Natural killer cell treated with Interleukin-12 subunit alpha and Interleukin-12 subunit beta and Interleukin-15 and Interleukin-18, amount 100 ng/mL, for 72 hours (primary cell): ENCODE measurements at regions not wholly inside any gene's neighbourhood (a gene's known extent, or its start where the extent isn't known, plus 50 kb on each side); places are given as distances from the start of the nearest gene placed in this dataset.
"Not testable (repeated sequence)": the region's sequence is repeated elsewhere in the genome, so short reads cannot be mapped to it uniquely, and the experiment has no call there.

ENCODE experiments used
- ATAC-seq, 2 donors: fragments of 150-1000 bp; cut with Tn5 transposase in 1 of 2; sonication (Bioruptor Pico), chemical (Tn5 transposase) in 1 of 2; 2 replicates each; pipeline ENCODE4 v1.10.0; 2021
- DNase-seq: peaks from one replicate; pipeline ENCODE4 v3.0.0; 2022; ENCODE audit warnings: low spot score
- H3K27ac Mint-ChIP-seq, 2 donors: 1 replicate in 1 of 2; 2 replicates in 1 of 2; pipeline ENCODE4 v1.8.0; 2022; ENCODE audit warnings: mixed read lengths in 2 of 2, mild to moderate bottlenecking in 1 of 2, moderate library complexity in 1 of 2
- H3K27me3 Mint-ChIP-seq, 2 donors: 1 replicate in 1 of 2; 2 replicates in 1 of 2; pipeline ENCODE4 v1.8.0; 2022; ENCODE audit warnings: mixed read lengths in 2 of 2
- H3K36me3 Mint-ChIP-seq: one replicate; pipeline ENCODE4 v1.8.0; 2022; ENCODE audit warnings: mixed read lengths
- H3K4me1 Mint-ChIP-seq, 2 donors: 1 replicate in 1 of 2; 2 replicates in 1 of 2; pipeline ENCODE4 v1.8.0; 2022; ENCODE audit warnings: low read depth in 2 of 2, mixed read lengths in 2 of 2, mild to moderate bottlenecking in 1 of 2
- H3K4me3 Mint-ChIP-seq: one replicate; pipeline ENCODE4 v1.8.0; 2022; ENCODE audit warnings: mixed read lengths
- H3K9me3 Mint-ChIP-seq: 2 replicates; pipeline ENCODE4 v1.8.0; 2022; ENCODE audit warnings: mixed read lengths

DNA sequence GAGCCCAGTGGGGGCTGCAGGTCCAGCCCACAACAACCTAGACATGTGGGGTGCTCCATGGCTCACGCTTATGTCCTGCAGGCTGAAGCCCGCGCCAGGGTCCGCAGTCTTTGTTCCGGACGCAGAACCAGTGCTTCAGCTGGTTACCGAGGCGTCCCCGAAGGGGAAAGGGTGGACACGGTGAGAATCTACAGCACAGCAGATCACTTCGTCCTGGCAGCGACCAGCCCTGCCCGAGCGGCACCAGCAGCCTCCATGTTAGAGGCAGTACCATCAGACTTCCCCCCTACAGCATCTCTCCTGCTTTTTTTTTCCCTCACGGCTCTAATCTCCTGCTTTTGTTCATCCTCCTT, 1736.4 kb downstream of the TP53TG3F start:
- no peak overlapping the region for H3K27ac Mint-ChIP-seq

DNA sequence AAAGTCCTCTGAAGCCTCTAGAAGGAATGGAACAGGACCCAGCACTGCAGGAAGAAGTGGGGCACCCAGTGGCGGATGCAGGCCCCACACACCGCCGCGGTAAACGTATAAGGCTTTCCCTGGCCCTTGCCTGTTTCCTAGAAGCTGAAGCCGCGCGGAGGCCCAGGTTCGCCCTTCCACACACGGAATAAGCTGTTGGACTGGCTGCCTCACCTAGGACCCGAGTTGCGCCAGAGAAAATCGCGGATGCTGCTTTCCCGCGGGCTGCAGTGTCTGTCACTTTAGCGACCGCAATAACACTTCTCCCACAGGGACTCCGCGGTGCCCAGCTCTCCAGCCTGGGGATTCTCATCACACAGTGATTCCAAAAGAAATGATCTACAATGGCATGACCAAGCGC, 1736.9 kb downstream of the TP53TG3F start:
- no peaks in the 10 kb centered on the region for H3K27me3 Mint-ChIP-seq
- H3K36me3 Mint-ChIP-seq, result peaks cover 6% of the 10 kb centered on the region
- H3K4me3 Mint-ChIP-seq, result no peak overlapping the region
- ATAC-seq (no peak), DNase-seq (no peak)
- H3K4me1 Mint-ChIP-seq, result no peaks in the 10 kb centered on the region
- H3K27ac Mint-ChIP-seq, result no peak overlapping the region
- H3K9me3 Mint-ChIP-seq, result peaks cover 5% of the 10 kb centered on the region

More for the DNA sequence above, 1736.4 kb downstream of the TP53TG3F start:
- H3K36me3 Mint-ChIP-seq, result peaks cover 6% of the 10 kb centered on the region
- no peak for DNase-seq
- H3K27me3 Mint-ChIP-seq, result no peaks in the 10 kb centered on the region
- no peak for ATAC-seq
- no peaks in the 10 kb centered on the region for H3K4me1 Mint-ChIP-seq
- peaks cover 3% of the 10 kb centered on the region for H3K9me3 Mint-ChIP-seq
- H3K4me3 Mint-ChIP-seq, result no peak overlapping the region

DNA sequence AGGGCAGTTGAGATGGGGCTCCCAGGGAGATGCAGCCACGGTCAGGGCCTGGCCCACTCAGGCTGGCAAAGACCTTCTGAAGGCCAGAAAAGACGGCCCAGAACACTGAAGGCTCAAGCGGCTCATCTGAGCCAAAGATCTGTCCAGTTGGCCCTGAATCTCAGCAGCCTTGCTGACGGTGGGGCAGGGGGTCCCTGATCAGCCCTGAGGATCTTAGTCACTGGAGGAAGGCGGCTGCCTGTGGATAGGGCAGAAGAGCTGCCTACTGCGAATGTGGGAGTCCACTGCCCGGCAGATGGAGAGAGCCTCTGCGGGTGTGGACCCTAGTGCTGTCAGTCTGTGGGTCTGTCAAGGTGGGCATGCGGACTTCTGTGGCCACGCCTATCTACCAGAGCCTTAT, 1738.2 kb downstream of the TP53TG3F start:
- Mint-ChIP-seq H3K27ac (no peak overlapping the region), H3K9me3 (peaks cover 7% of the 10 kb centered on the region), H3K27me3 (no peaks in the 10 kb centered on the region), H3K4me3 (no peak overlapping the region), H3K4me1 (no peaks in the 10 kb centered on the region), H3K36me3 (peaks cover 6% of the 10 kb centered on the region)
- DNase-seq, result no peak
- no peak for ATAC-seq

DNA sequence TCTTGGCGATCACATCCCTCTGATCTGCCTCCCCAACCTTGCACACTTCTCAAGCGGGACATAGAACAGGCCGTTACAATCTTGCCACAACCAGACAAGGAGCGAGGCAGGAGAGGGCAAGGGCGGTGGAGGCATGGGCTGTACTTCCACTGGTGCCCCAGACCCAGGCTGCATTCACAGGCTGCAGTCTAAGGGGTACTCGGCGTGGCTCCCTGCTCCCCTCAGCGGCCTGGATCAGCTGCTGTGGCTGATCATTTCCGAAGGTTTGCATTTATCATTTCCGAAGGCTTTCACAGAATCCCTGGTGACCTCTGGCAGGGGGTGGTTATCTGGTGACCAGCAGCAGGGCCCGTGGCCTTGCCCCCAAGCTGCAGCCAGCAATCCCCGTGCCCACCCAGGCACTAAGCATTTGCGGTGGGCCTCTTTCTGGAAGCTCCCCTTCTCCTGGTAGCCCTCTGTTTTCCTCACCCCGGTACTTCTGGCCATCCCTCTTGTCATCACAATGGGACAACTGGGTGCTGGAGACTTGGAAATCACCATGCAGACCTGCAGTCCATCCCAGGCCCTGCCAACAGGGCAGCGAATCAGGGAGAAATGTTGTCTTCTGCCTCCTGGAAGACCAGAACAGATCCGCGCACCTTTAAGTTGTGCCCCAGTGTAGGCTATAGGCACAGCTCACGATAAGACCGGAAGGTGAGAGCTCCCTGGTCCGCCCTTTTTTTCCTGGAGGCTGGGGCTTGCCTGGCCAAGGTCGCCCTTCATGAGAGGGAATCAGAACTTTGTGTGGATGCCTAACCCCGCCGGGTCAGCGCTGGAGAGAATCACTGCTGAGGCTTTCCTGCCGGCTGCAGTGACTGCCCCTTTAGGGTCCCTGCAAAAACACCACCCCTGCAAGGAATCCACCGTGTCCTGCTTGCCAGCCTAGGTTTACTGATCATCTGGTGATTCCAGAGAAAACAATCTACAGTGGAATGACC, 1739.1 kb downstream of the TP53TG3F start:
- H3K9me3 Mint-ChIP-seq, result peaks cover 10% of the 10 kb centered on the region
- H3K4me1 Mint-ChIP-seq, result no peaks in the 10 kb centered on the region
- peaks cover 6% of the 10 kb centered on the region for H3K36me3 Mint-ChIP-seq
- no peak overlapping the region for H3K4me3 Mint-ChIP-seq
- DNase-seq (no peak), ATAC-seq (no peak)
- H3K27me3 Mint-ChIP-seq, result no peaks in the 10 kb centered on the region
- no peak overlapping the region for H3K27ac Mint-ChIP-seq

DNA sequence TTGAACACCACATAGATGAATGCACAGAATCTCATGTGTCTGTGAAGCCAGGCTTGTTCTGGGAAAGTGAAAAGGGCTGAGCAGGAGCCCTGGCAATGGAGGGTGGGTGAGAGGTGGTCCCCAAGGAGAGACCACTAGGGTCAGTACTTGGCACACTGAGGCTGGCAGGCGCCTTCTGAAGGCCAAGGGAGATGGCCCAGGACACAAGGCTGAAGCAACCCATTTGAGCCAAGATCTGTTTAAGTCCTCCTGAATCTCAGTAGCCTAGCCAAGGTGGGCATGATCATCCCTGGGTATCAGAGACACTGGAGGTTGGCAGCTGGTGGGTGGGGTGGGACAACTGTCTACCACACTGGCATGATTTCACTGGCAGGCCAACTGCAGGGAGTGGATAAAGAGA, 1741.2 kb downstream of the TP53TG3F start:
- no peaks in the 10 kb centered on the region for H3K27me3 Mint-ChIP-seq
- no peak for ATAC-seq
- H3K4me3 Mint-ChIP-seq, result no peak overlapping the region
- H3K27ac Mint-ChIP-seq, result no peak overlapping the region
- peaks cover 5% of the 10 kb centered on the region for H3K36me3 Mint-ChIP-seq
- peaks cover 18% of the 10 kb centered on the region for H3K9me3 Mint-ChIP-seq
- H3K4me1 Mint-ChIP-seq, result no peaks in the 10 kb centered on the region
- DNase-seq, result no peak

DNA sequence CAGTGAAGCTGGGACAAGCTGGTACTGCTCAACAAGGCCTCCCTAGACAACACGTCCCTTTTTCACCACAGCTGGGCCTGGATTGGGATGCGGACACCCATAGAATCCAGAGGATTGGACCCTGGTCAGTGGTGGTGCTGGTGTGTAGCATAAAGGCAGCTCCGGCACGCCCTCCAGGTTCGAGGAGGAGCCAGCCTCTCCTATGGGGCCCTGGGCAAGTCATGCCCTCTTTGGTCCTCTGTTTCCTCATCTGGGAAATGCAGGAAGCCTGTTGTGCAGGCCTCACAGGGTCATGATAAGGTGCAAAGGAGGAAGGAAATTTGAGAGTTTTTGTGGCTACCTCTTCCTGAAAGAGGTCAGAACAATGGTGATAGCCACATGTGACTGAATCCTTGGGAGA, 1741.7 kb downstream of the TP53TG3F start:
- no peak overlapping the region for H3K27ac Mint-ChIP-seq
- no peak overlapping the region for H3K4me3 Mint-ChIP-seq
- H3K36me3 Mint-ChIP-seq, result peaks cover 10% of the 10 kb centered on the region
- no peaks in the 10 kb centered on the region for H3K4me1 Mint-ChIP-seq
- peaks cover 23% of the 10 kb centered on the region for H3K9me3 Mint-ChIP-seq
- H3K27me3 Mint-ChIP-seq, result no peaks in the 10 kb centered on the region
- DNase-seq (no peak), ATAC-seq (no peak)

DNA sequence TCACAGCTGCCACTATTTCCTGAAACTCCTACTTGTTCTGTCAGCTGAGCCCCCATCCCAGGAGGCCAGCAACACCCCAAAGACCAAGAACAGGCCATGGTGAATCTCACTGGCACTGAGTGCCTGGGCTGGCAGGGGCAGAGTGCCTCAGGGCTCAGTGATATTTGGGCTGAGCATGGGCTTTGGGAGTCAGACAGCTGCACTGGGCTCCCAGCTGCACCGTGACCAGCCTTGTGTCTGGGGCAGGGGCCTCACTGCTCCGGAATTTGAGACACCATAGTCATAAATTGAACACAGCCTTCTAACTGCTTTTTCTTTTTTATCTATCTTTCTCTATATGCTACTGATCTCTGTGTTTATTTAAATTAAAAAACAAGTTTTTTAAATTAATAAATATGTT, 1744.2 kb downstream of the TP53TG3F start:
- peaks cover 23% of the 10 kb centered on the region for H3K9me3 Mint-ChIP-seq
- DNase-seq (no peak), ATAC-seq (no peak)
- no peaks in the 10 kb centered on the region for H3K4me1 Mint-ChIP-seq
- no peaks in the 10 kb centered on the region for H3K27me3 Mint-ChIP-seq
- H3K27ac Mint-ChIP-seq, result no peak overlapping the region
- no peak overlapping the region for H3K4me3 Mint-ChIP-seq
- H3K36me3 Mint-ChIP-seq, result peaks cover 12% of the 10 kb centered on the region

DNA sequence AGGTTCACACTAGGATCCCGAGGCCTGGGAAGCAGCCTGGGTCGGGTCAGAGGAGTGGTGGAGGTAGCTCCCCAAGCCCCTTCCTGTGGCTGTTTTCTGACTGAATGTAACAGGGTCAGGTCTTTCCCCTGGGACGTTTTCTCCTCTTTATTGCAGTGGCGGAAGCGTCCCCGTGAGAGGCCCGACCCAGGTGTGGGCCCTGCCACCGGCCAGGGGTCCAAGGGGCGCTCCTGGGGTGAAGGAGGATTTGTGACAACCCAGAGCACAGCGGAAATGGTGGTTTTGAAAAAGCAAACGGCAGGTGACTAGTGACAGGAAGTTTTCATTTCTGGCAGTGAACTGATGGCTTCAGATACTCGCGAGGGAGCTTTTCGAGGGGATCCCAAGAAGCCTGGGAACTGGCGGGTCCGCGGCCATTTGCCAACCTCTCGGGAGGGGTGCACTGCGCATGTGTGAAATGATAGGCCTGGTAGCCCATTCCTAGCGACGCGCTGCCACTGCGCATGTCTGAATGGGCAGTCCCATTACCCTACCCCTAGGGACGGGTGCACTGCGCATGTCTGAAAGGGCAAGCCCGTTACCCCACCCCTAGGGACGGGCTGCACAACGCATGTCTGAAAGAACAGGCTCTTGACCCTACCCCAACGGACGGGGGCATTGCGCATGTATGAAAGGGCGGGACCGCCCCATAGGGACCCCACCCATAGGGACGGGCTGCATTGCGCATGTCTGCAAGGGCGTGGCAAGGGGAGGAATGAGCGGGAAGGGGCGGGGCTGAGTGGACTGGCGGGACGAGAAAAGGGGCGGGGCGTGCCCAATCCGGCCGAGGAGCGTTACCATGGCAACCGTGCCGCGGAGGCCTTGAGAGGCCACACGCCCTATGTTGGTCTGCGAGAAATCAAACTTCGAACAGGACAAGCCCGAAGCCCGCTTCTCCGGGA, 1747.9 kb downstream of the TP53TG3F start:
- DNase-seq, result no peak
- Mint-ChIP-seq H3K4me1 (no peaks in the 10 kb centered on the region), H3K9me3 (peaks cover 24% of the 10 kb centered on the region), H3K4me3 (no peak overlapping the region), H3K27ac (no peak overlapping the region), H3K36me3 (peaks cover 16% of the 10 kb centered on the region), H3K27me3 (no peaks in the 10 kb centered on the region)
- ATAC-seq, result no peak

DNA sequence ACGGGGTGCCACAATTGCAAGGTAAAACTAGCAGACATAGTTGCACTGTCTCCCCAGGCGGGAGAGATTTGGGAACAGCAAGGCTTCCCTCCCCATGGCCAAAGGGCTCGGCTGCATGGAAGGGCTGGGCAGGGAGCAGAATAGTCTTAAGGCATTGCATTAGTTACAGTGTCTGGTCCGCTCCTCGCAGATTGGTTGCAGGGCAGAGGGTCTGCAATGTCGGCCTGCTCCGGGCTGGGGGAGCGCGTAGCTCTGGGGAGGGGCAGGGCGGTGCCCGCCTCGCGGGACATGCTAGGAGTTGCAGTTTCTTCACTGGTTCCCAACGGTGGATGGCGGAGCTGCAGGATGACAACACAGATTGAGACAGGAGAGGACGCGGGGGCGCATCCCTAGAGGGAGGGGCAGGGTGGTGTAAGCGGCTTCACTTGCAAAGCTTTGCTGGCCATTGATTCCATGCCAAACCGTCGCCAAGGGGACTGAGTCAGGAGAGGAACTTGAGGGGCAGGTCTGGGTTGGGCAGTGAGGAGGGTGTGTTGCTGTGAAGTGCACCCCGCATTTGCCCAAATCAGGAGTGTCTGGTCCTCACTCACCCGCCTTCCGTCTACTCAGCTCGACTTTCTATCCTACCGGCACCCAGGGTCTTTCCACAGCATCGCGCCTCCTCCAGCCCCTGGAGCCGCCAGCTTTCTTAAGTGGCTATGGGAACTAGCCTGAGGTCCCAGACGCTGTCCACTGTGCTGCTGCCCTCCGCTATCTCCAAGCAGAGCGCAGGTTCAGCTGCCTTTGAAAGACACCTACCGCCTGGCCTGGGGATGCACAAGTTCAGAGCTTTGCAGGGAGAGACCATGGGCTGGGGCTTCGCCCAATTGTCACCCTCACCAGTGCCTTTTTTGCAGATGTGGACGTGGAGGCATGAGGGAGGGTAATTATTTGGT, 1748.9 kb downstream of the TP53TG3F start:
- Mint-ChIP-seq H3K4me3 (no peak overlapping the region), H3K27ac (no peak overlapping the region), H3K36me3 (peaks cover 16% of the 10 kb centered on the region), H3K9me3 (peaks cover 22% of the 10 kb centered on the region), H3K27me3 (no peaks in the 10 kb centered on the region), H3K4me1 (no peaks in the 10 kb centered on the region)
- ATAC-seq (peak in 1 of 2 donors; percentile 43), DNase-seq (no peak)

DNA sequence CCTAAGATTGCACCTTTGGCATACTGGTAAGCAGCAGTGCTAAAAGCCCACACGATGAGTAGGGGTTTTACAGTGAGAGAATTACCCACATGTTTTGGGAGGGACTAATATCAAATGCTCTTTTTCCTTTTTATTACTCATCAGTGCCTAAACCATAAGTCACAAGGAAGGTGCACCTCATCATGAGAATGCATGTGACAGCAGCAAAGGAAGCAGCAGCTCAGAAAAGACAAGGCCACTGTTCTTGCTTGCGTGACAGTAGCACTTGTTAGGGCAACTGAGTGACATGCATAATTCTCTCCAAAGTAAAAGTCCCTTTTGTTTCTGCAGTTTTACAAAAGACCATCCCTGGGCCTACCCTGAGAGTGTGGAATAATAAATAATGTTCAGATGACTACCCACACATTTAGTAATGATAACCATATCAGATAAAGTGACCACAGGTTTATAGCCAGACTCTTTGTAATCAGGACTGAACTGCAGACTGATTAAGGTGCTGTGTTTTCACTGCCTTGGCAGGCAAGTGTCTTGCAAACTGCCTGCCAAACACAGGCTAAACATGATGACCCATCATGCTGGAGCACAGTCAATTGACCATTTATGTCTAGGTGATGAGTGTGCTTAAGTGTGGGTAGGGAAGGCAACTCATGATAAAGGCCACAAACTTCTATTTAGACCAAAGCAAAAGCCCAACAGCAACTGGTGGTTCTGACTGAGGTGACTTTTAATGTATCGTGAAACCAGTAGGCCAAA, 1751.4 kb downstream of the TP53TG3F start:
- H3K27me3 Mint-ChIP-seq, result no peaks in the 10 kb centered on the region
- no peak for DNase-seq
- peaks cover 9% of the 10 kb centered on the region for H3K36me3 Mint-ChIP-seq
- ATAC-seq, result no peak
- H3K9me3 Mint-ChIP-seq, result peaks cover 14% of the 10 kb centered on the region
- no peaks in the 10 kb centered on the region for H3K4me1 Mint-ChIP-seq
- no peak overlapping the region for H3K4me3 Mint-ChIP-seq
- no peak overlapping the region for H3K27ac Mint-ChIP-seq

DNA sequence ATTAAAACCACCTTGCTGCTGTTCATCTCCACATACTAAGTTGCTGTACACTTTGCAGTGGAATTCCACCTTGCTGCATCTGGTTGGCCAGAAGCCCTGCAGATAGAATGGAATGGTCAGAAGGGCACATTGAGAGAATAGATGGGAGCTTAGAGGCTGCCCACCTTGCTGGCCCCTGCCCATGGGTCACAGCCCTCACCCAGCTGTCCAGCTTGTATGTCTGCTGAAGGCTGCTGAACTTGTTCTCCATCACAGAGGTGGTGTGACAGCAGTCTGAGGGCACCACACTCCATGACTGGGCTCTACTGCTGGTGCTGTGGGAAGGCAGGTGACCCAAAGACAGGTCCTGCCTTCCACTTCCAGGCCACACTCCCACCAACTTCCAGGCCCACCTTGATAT, 1755.4 kb downstream of the TP53TG3F start:
- H3K4me3 Mint-ChIP-seq, result no peak overlapping the region
- DNase-seq (no peak), ATAC-seq (no peak)
- H3K27me3 Mint-ChIP-seq, result no peaks in the 10 kb centered on the region
- H3K27ac Mint-ChIP-seq, result no peak overlapping the region
- H3K36me3 Mint-ChIP-seq, result peaks cover 4% of the 10 kb centered on the region
- peaks cover 16% of the 10 kb centered on the region for H3K9me3 Mint-ChIP-seq
- no peaks in the 10 kb centered on the region for H3K4me1 Mint-ChIP-seq

DNA sequence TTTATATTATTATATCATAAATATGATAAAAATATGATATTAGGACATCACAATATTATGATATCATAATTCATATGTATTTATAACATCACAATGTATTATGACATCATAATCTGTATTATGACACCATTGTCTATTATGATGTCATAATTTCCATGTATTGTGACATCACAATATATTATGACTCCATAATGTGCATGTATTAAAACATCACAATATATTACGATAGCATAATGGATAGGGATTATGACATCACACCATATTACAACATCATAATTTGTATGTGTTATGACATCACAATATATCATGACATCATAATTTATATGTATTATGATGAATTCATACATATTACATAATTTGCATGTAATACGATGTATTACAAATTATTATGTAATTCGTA, 1755.9 kb downstream of the TP53TG3F start:
- Mint-ChIP-seq H3K9me3 (peaks cover 14% of the 10 kb centered on the region), H3K4me3 (no peak overlapping the region), H3K27ac (no peak overlapping the region), H3K27me3 (no peaks in the 10 kb centered on the region), H3K4me1 (no peaks in the 10 kb centered on the region), H3K36me3 (peaks cover 4% of the 10 kb centered on the region)
- DNase-seq (no peak), ATAC-seq (no peak)

DNA sequence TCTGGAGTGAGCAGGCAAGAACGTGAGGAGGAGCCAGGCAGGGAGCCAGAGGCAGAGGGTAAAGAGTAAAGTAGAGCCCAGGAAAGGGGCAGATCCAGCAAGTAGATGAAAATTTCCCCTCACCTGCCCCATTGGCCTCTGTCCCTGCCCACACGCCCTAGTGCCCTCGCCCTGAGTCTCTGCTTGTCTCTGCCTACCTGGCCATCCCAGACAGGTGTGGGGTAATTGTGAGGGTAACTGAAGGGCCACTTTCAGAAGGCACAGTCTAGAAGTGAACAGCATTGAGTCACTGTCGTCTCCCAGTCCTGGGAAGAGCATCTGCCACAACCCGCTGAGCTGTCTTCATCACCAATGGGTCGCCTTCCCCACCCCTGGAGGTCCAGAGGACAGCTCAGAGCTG, 1756.8 kb downstream of the TP53TG3F start:
- not testable (repeated sequence) for ATAC-seq, DNase-seq, H3K4me3 Mint-ChIP-seq, H3K27me3 Mint-ChIP-seq, H3K36me3 Mint-ChIP-seq, H3K27ac Mint-ChIP-seq, H3K4me1 Mint-ChIP-seq
- H3K9me3 Mint-ChIP-seq, result peaks cover 11% of the 10 kb centered on the region
